Sigmoid colon (tissue), 6 donors: ENCODE measurements at regions not wholly inside any gene's neighbourhood (a gene's known extent, or its start where the extent isn't known, plus 50 kb on each side); places are given as distances from the start of the nearest gene placed in this dataset.

ENCODE experiments used
- DNase-seq: peaks from one replicate; pipeline ENCODE4 v3.0.0-alpha.2; 2019
- H3K27ac ChIP-seq, 4 donors: fragments of 200-600 bp; sonication (generic); one replicate each; pipeline ENCODE4 v1.5.1; 2016 to 2019; ENCODE audit warnings: mild to moderate bottlenecking in 1 of 4
- H3K27me3 ChIP-seq, 3 donors: fragments of 200-600 bp; sonication (generic); one replicate each; pipeline ENCODE4 v1.5.1; 2019; ENCODE audit warnings: mild to moderate bottlenecking in 1 of 3
- H3K36me3 ChIP-seq, 4 donors: fragments of 200-600 bp; sonication (generic); one replicate each; pipeline ENCODE4 v1.5.1; 2016 to 2019
- H3K4me1 ChIP-seq, 4 donors: fragments of 200-600 bp; sonication (generic); one replicate each; pipeline ENCODE4 v1.5.1; 2017 to 2019
- H3K4me3 ChIP-seq, 4 donors: fragments of 200-600 bp; sonication (generic); one replicate each; pipeline ENCODE4 v1.5.1; 2017 to 2019; ENCODE audit warnings: mild to moderate bottlenecking in 2 of 4, moderate library complexity in 1 of 4
- H3K9me3 ChIP-seq, 4 donors: fragments of 200-600 bp in 3 of 4; sonication (generic) in 3 of 4; one replicate each; pipeline versions ENCODE4 v1.5.1 to v1.6.1; 2013 to 2019
- CTCF ChIP-seq, 4 experiments: fragments of 450-650 bp in 3 of 4; fragments of 200-600 bp in 1 of 4; IDR thresholded peaks; one replicate each; pipeline ENCODE4 v1.5.1; 2016 to 2019; ENCODE audit warnings: antibody characterized with exemption in 4 of 4, mild to moderate bottlenecking in 3 of 4, moderate library complexity in 2 of 4
- POLR2AphosphoS5 ChIP-seq, 4 donors: sonication (generic); formaldehyde crosslinking; IDR thresholded peaks; one replicate each; pipeline ENCODE4 v1.6.1; 2017; ENCODE audit warnings: antibody characterized with exemption in 4 of 4
- WGBS, 2 donors: extraction: QIAGEN DNeasy Blood & Tissue Kit; methylation state at CpG; one replicate each; pipeline ENCODE4 v1.1.7; 2013; 5-methylcytosine and 5-hydroxymethylcytosine counted together
- intact Hi-C: fragments of 100-400 bp; cut with DNase I; formaldehyde crosslinking; loops from one replicate; pipeline ENCODE4 v1.15.1; 2023
- small RNA-seq, 3 donors: library from RNA; depleted of rRNA; stranded (forward); fragments of <200 nt; gene quantifications; one replicate each; pipeline ENCODE3, GENCODE V24; 2016
- donor health status: healthy with polysubstance abuse.
- donor health status: healthy.

- intact Hi-C loops, result no loop called here
- Histone ChIP-seq H3K4me3 (no peak overlapping the region), H3K27me3 (no peaks in the 10 kb centered on the region), H3K36me3 (no peaks in the 10 kb centered on the region), H3K4me1 (no peaks in the 10 kb centered on the region), H3K27ac (no peak overlapping the region), H3K9me3 (peaks cover 0 to 4% (median 0%) of the 10 kb centered on the region in 4 donors)
- no peak for TF ChIP-seq POLR2AphosphoS5 (IDR thresholded peaks at IDR 0.05)
- TF ChIP-seq CTCF (IDR thresholded peaks at IDR 0.05), result no peak
- WGBS, 2 donors, result 17 to 61% methylated on average over 1 of the region's 1 CpG
- no peak for DNase-seq
These were observed 50.4 kb upstream of the RASGRF1 start for GRCh38 chr15:79140846-79141570.

Small RNA genes in the stretch of these regions (small RNA-seq; reads per million reads assigned to genes)
- 7.5 to 8.7 (median 7.7) reads per million in 3 donors for gene MIR184
